DND-41 (cell line): ENCODE measurements at regions not wholly inside any gene's neighbourhood (a gene's known extent, or its start where the extent isn't known, plus 50 kb on each side); places are given as distances from the start of the nearest gene placed in this dataset.

Experiments used
- ATAC-seq: fragments of 200-7000 bp; cut with Tn5 transposase; 3 replicates; pipeline ENCODE4 v1.9.1; 2021; ENCODE audit warnings: low read depth; ENCODE audit not compliant: insufficient read depth
- DNase-seq: peaks from one replicate; pipeline ENCODE4 v3.0.0-alpha.2; 2020
- H2AFZ ChIP-seq: 2 replicates; pipeline ENCODE4 v1.6.0; 2012; ENCODE audit warnings: low read depth, low read length
- H3K27ac ChIP-seq: 2 replicates; pipeline ENCODE4 v1.5.1; 2012; ENCODE audit warnings: low read length, inconsistent platforms
- H3K27me3 ChIP-seq: fragments of 200-600 bp; sonication (generic); 2 replicates; pipeline ENCODE4 v1.6.0; 2012; ENCODE audit warnings: low read length, mild to moderate bottlenecking, inconsistent platforms; ENCODE audit not compliant: insufficient read depth, poor library complexity
- H3K36me3 ChIP-seq: 2 replicates; pipeline ENCODE4 v1.5.1; 2012; ENCODE audit warnings: low read length, inconsistent platforms; ENCODE audit not compliant: insufficient read depth
- H3K4me1 ChIP-seq: 2 replicates; pipeline ENCODE4 v1.5.1; 2012; ENCODE audit warnings: mild to moderate bottlenecking, low read length; ENCODE audit not compliant: insufficient read depth
- H3K4me2 ChIP-seq: 2 replicates; pipeline ENCODE4 v1.6.0; 2012; ENCODE audit warnings: mild to moderate bottlenecking, moderate library complexity, low read length, inconsistent platforms; ENCODE audit not compliant: insufficient read depth
- H3K4me3 ChIP-seq, 2 experiments: fragments of 200-600 bp in 1 of 2; shearing (Covaris generic) in 1 of 2; 2 replicates each; pipeline ENCODE4 v1.5.1; 2012 to 2016; ENCODE audit warnings: inconsistent platforms in 2 of 2, low read length in 2 of 2, mild to moderate bottlenecking in 2 of 2, low read depth in 1 of 2, moderate library complexity in 1 of 2
- H3K79me2 ChIP-seq: 2 replicates; pipeline ENCODE4 v1.6.0; 2012; ENCODE audit warnings: low read length, inconsistent platforms; ENCODE audit not compliant: insufficient read depth
- H3K9ac ChIP-seq: 2 replicates; pipeline ENCODE4 v1.6.0; 2012; ENCODE audit warnings: low read depth, mild to moderate bottlenecking, inconsistent platforms, low read length, moderate library complexity
- H3K9me3 ChIP-seq: 2 replicates; pipeline ENCODE4 v1.5.1; 2012; ENCODE audit warnings: low read length, moderate library complexity, mild to moderate bottlenecking, inconsistent platforms; ENCODE audit not compliant: insufficient read depth, severe bottlenecking
- H4K20me1 ChIP-seq: 2 replicates; pipeline ENCODE4 v1.6.0; 2012; ENCODE audit warnings: low read length; ENCODE audit not compliant: insufficient read depth
- EZH2 ChIP-seq: IDR thresholded peaks from 3 replicates; pipeline ENCODE4 v1.6.1; 2012; ENCODE audit warnings: borderline replicate concordance, low read depth, mild to moderate bottlenecking, moderate library complexity, low read length, inconsistent platforms; ENCODE audit not compliant: severe bottlenecking
- TF ChIP-seq, protein P1 (sequence below): IDR thresholded peaks from 2 replicates; pipeline ENCODE4 v1.5.1; 2012; ENCODE audit warnings: borderline replicate concordance, low read length, moderate library complexity, mild to moderate bottlenecking; ENCODE audit not compliant: poor library complexity, severe bottlenecking; ENCODE audit errors: extremely low read depth

GRCh38 chr3:113124256-113124830 is 87.0 kb upstream of the BOC start:
- Histone ChIP-seq H3K36me3 (no peaks in the 10 kb centered on the region), H3K4me1 (no peaks in the 10 kb centered on the region), H3K4me3 (no peak overlapping the region), H3K4me2 (no peak overlapping the region), H3K79me2 (no peaks in the 10 kb centered on the region), H3K27me3 (no peaks in the 10 kb centered on the region), H3K9ac (no peak overlapping the region), H4K20me1 (no peaks in the 10 kb centered on the region), H2AFZ (no peak overlapping the region), H3K9me3 (no peaks in the 10 kb centered on the region), H3K27ac (no peak overlapping the region)
- peak; percentile 8 for DNase-seq
- ATAC-seq: no peak
- TF ChIP-seq, protein P1, sequence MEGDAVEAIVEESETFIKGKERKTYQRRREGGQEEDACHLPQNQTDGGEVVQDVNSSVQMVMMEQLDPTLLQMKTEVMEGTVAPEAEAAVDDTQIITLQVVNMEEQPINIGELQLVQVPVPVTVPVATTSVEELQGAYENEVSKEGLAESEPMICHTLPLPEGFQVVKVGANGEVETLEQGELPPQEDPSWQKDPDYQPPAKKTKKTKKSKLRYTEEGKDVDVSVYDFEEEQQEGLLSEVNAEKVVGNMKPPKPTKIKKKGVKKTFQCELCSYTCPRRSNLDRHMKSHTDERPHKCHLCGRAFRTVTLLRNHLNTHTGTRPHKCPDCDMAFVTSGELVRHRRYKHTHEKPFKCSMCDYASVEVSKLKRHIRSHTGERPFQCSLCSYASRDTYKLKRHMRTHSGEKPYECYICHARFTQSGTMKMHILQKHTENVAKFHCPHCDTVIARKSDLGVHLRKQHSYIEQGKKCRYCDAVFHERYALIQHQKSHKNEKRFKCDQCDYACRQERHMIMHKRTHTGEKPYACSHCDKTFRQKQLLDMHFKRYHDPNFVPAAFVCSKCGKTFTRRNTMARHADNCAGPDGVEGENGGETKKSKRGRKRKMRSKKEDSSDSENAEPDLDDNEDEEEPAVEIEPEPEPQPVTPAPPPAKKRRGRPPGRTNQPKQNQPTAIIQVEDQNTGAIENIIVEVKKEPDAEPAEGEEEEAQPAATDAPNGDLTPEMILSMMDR: no peak

- Histone ChIP-seq H2AFZ (no peak overlapping the region), H3K4me2 (no peak overlapping the region), H3K4me1 (no peaks in the 10 kb centered on the region), H3K4me3 (no peak overlapping the region), H3K9ac (no peak overlapping the region), H3K27me3 (no peaks in the 10 kb centered on the region), H3K79me2 (no peaks in the 10 kb centered on the region), H3K9me3 (no peaks in the 10 kb centered on the region), H4K20me1 (no peaks in the 10 kb centered on the region), H3K36me3 (no peaks in the 10 kb centered on the region), H3K27ac (no peak overlapping the region)
- no peak for ATAC-seq
- TF ChIP-seq, protein P1: no peak
- no peak for TF ChIP-seq EZH2
- DNase-seq: no peak
Observed at GRCh38 chr3:113125951-113126350, 85.4 kb upstream of the BOC start.

GRCh38 chr3:113128386-113129015 is 82.9 kb upstream of the BOC start:
- no peaks in the 10 kb centered on the region for H3K9me3 ChIP-seq

More at GRCh38 chr3:113128386-113129015, 82.9 kb upstream of the BOC start:
- DNase-seq (no peak), ATAC-seq (no peak)
- H4K20me1 ChIP-seq: no peaks in the 10 kb centered on the region
- H2AFZ ChIP-seq: no peak overlapping the region
- no peak overlapping the region for H3K4me3 ChIP-seq
- no peaks in the 10 kb centered on the region for H3K36me3 ChIP-seq
- H3K9ac ChIP-seq: no peak overlapping the region
- H3K27ac ChIP-seq: no peak overlapping the region
- no peaks in the 10 kb centered on the region for H3K4me1 ChIP-seq
- no peaks in the 10 kb centered on the region for H3K79me2 ChIP-seq
- no peaks in the 10 kb centered on the region for H3K27me3 ChIP-seq
- TF ChIP-seq, protein P1: no peak
- TF ChIP-seq EZH2: no peak
- no peak overlapping the region for H3K4me2 ChIP-seq
